Common myeloid progenitor, CD34-positive (primary cell): ENCODE measurements at regions not wholly inside any gene's neighbourhood (a gene's known extent, or its start where the extent isn't known, plus 50 kb on each side); places are given as distances from the start of the nearest gene placed in this dataset.

ENCODE experiments used
- CTCF ChIA-PET: fragments of 350-600 bp; sonication (Branson Sonifier 250); formaldehyde crosslinking; loops from one replicate; lab custom pipeline; 2021; ENCODE audit warnings: antibody characterized with exemption; lab: Charles Lee
- POLR2A ChIA-PET: fragments of 350-600 bp; sonication (Branson Sonifier 250); formaldehyde crosslinking; loops from one replicate; lab custom pipeline; 2021; ENCODE audit warnings: antibody characterized with exemption; lab: Charles Lee
- DNase-seq, 3 donors: peaks; one replicate each; pipeline versions ENCODE4 v3.0.0 to v3.0.0-alpha.2; 2013
- H3K27ac ChIP-seq, 2 experiments: 1 replicate in 1 of 2; 2 replicates in 1 of 2; pipeline ENCODE4 v1.7.0; 2013; ENCODE audit warnings: inconsistent platforms in 2 of 2, low read length in 2 of 2, mild to moderate bottlenecking in 2 of 2, low read depth in 1 of 2, moderate library complexity in 1 of 2; ENCODE audit not compliant: severe bottlenecking in 2 of 2, insufficient read depth in 1 of 2, poor library complexity in 1 of 2
- H3K27me3 ChIP-seq, 5 experiments: replicated peaks in 2 of 5; 1 replicate in 3 of 5; 2 replicates in 2 of 5; pipeline versions ENCODE4 v1.6.1 to v1.7.0; 2013; ENCODE audit warnings: low read length in 4 of 5, mild to moderate bottlenecking in 2 of 5, moderate library complexity in 2 of 5, inconsistent platforms in 1 of 5; ENCODE audit not compliant: insufficient read depth in 5 of 5, control insufficient read depth in 4 of 5
- H3K36me3 ChIP-seq, 4 experiments: 1 replicate in 2 of 4; 2 replicates in 2 of 4; pipeline versions ENCODE4 v1.6.1 to v1.7.0; 2013; ENCODE audit warnings: low read length in 3 of 4, control low read depth in 1 of 4, mild to moderate bottlenecking in 1 of 4; ENCODE audit not compliant: control insufficient read depth in 4 of 4, insufficient read depth in 4 of 4
- H3K4me1 ChIP-seq, 4 experiments: 1 replicate in 3 of 4; 2 replicates in 1 of 4; pipeline versions ENCODE4 v1.6.1 to v1.7.1; 2013; ENCODE audit warnings: low read length in 3 of 4, mild to moderate bottlenecking in 3 of 4, control low read depth in 1 of 4, inconsistent platforms in 1 of 4, moderate library complexity in 1 of 4; ENCODE audit not compliant: control insufficient read depth in 4 of 4, insufficient read depth in 4 of 4; ENCODE audit errors: control extremely low read depth in 1 of 4
- H3K4me3 ChIP-seq, 7 experiments: 1 replicate in 4 of 7; 2 replicates in 3 of 7; pipeline versions ENCODE4 v1.5.1 to v1.7.0; 2013; ENCODE audit warnings: mild to moderate bottlenecking in 7 of 7, low read length in 6 of 7, moderate library complexity in 6 of 7, inconsistent platforms in 2 of 7, low read depth in 2 of 7, control low read depth in 1 of 7; ENCODE audit not compliant: insufficient read depth in 4 of 7, control insufficient read depth in 1 of 7; ENCODE audit errors: extremely low read depth in 1 of 7
- H3K9me3 ChIP-seq, 5 experiments: 1 replicate in 4 of 5; 2 replicates in 1 of 5; pipeline versions ENCODE4 v1.6.1 to v1.7.1; 2013; ENCODE audit warnings: low read length in 4 of 5, mild to moderate bottlenecking in 2 of 5, inconsistent platforms in 1 of 5, low read depth in 1 of 5, moderate library complexity in 1 of 5; ENCODE audit not compliant: control insufficient read depth in 4 of 5, insufficient read depth in 2 of 5; ENCODE audit errors: control extremely low read depth in 1 of 5
- WGBS: methylation state at CpG from one replicate; pipeline ENCODE4 v1.1.5; 2013; ENCODE audit not compliant: insufficient coverage; 5-methylcytosine and 5-hydroxymethylcytosine counted together

- ChIA-PET CTCF (no interaction called here), POLR2A (no interaction called here)
- Histone ChIP-seq H3K4me1 (no peaks in the 10 kb centered on the region), H3K27ac (no peak overlapping the region), H3K9me3 (no peaks in the 10 kb centered on the region), H3K36me3 (no peaks in the 10 kb centered on the region), H3K27me3 (peaks cover 0 to 2% (median 0%) of the 10 kb centered on the region in 5 experiments), H3K4me3 (no peak overlapping the region)
- 100% methylated on average over 1 of the region's 2 CpGs for WGBS
- no peak for DNase-seq
Measured at GRCh38 chr2:19068206-19068605, 290.2 kb downstream of the OSR1 start.

- H3K4me1 ChIP-seq, result no peaks in the 10 kb centered on the region
- no peak overlapping the region for H3K4me3 ChIP-seq
- POLR2A ChIA-PET, result no interaction called here
- no peaks in the 10 kb centered on the region for H3K9me3 ChIP-seq
- H3K36me3 ChIP-seq, result no peaks in the 10 kb centered on the region
- no peak for DNase-seq
- CTCF ChIA-PET, result no interaction called here
- no peak overlapping the region for H3K27ac ChIP-seq
- H3K27me3 ChIP-seq, result no peaks in the 10 kb centered on the region
- WGBS, result no CpG with 5 or more reads among the region's 1 CpG
Measured at GRCh38 chr2:19062370-19062769, 296.1 kb downstream of the OSR1 start.

GRCh38 chr2:19059076-19059475 is 299.3 kb downstream of the OSR1 start:
- no peaks in the 10 kb centered on the region for H3K27me3 ChIP-seq
- no peak overlapping the region for H3K4me3 ChIP-seq
- POLR2A ChIA-PET, result no interaction called here
- CTCF ChIA-PET, result no interaction called here
- no peak for DNase-seq
- 33% methylated on average over 1 of the region's 1 CpG for WGBS
- H3K27ac ChIP-seq, result no peak overlapping the region
- H3K4me1 ChIP-seq, result no peaks in the 10 kb centered on the region
- no peaks in the 10 kb centered on the region for H3K36me3 ChIP-seq
- H3K9me3 ChIP-seq, result no peaks in the 10 kb centered on the region

- 100% methylated on average over 4 of the region's 5 CpGs for WGBS
- no peak for DNase-seq
- Histone ChIP-seq H3K4me1 (no peaks in the 10 kb centered on the region), H3K27me3 (no peaks in the 10 kb centered on the region), H3K27ac (no peak overlapping the region), H3K4me3 (no peak overlapping the region), H3K36me3 (no peaks in the 10 kb centered on the region), H3K9me3 (no peaks in the 10 kb centered on the region)
- ChIA-PET CTCF (no interaction called here), POLR2A (interaction anchor here (0.7 kb wide), 1 partner anchor 10 kb away, joined by 3 read pairs; no protein-coding TSS in a partner anchor)
Measured at GRCh38 chr2:19051203-19051831, 307.1 kb downstream of the OSR1 start.

- ChIA-PET POLR2A (no interaction called here), CTCF (no interaction called here)
- Histone ChIP-seq H3K9me3 (no peaks in the 10 kb centered on the region), H3K27me3 (no peaks in the 10 kb centered on the region), H3K4me3 (no peak overlapping the region), H3K27ac (no peak overlapping the region), H3K4me1 (no peaks in the 10 kb centered on the region), H3K36me3 (no peaks in the 10 kb centered on the region)
- no peak for DNase-seq
Measured at GRCh38 chr2:19050354-19050753, 308.1 kb downstream of the OSR1 start.

GRCh38 chr2:19048593-19049266 is 309.7 kb downstream of the OSR1 start:
- WGBS, result 100% methylated on average over 1 of the region's 5 CpGs
- DNase-seq, result no peak
- ChIA-PET POLR2A (no interaction called here), CTCF (no interaction called here)
- Histone ChIP-seq H3K9me3 (no peaks in the 10 kb centered on the region), H3K4me3 (no peak overlapping the region), H3K27ac (no peak overlapping the region), H3K27me3 (no peaks in the 10 kb centered on the region), H3K4me1 (no peaks in the 10 kb centered on the region), H3K36me3 (no peaks in the 10 kb centered on the region)

GRCh38 chr2:19046986-19047780 is 311.2 kb downstream of the OSR1 start:
- no peak for DNase-seq
- no peaks in the 10 kb centered on the region for H3K36me3 ChIP-seq
- POLR2A ChIA-PET, result no interaction called here
- H3K27ac ChIP-seq, result no peak overlapping the region
- H3K4me3 ChIP-seq, result no peak overlapping the region
- 100% methylated on average over 4 of the region's 4 CpGs for WGBS
- H3K27me3 ChIP-seq, result no peaks in the 10 kb centered on the region
- H3K4me1 ChIP-seq, result no peaks in the 10 kb centered on the region
- CTCF ChIA-PET, result no interaction called here
- no peaks in the 10 kb centered on the region for H3K9me3 ChIP-seq
